ENCODE measurements at regions not wholly inside any gene's neighbourhood (a gene's known extent, or its start where the extent isn't known, plus 50 kb on each side); places are given as distances from the start of the nearest gene placed in this dataset.

- H2AK5ac ChIP-seq (ENCODE audit: low read length, severe bottlenecking), result no peak overlapping the region
- H2BK5ac ChIP-seq (ENCODE audit: low read depth, low read length, poor library complexity, severe bottlenecking), result no peak overlapping the region
- no peaks in the 10 kb centered on the region for H3K9me3 ChIP-seq (ENCODE audit: control insufficient read depth, low read length)
- no peak overlapping the region for H2BK12ac ChIP-seq (ENCODE audit: low read length in 2 of 2)
- H3K9ac ChIP-seq (ENCODE audit: low read length), result peak overlapping the region; percentile 50
- no peak overlapping the region for H3K4me2 ChIP-seq (ENCODE audit: low read length, poor library complexity, severe bottlenecking)
- no peak overlapping the region for H2BK120ac ChIP-seq (ENCODE audit: low read depth, low read length)
- H2BK15ac ChIP-seq (ENCODE audit: low read depth, poor library complexity, severe bottlenecking), result no peak overlapping the region
- no peak overlapping the region for H4K8ac ChIP-seq (ENCODE audit: low read length)
- WGBS, result 76% methylated on average over 3 of the region's 4 CpGs
- no peak overlapping the region for H4K91ac ChIP-seq (ENCODE audit: low read length)
- H3K4me3 ChIP-seq (ENCODE audit: insufficient read depth in 1 of 2, low read depth in 1 of 2, low read length in 2 of 2), result no peak overlapping the region
- no peak overlapping the region for H3K4ac ChIP-seq (ENCODE audit: low read depth in 1 of 2, low read length in 2 of 2)
- no peak overlapping the region for H3K23ac ChIP-seq (ENCODE audit: low read length in 2 of 2)
- H3K79me1 ChIP-seq (replicated peaks; ENCODE audit: low read length, poor library complexity, severe bottlenecking), result no peaks in the 10 kb centered on the region
- no peak overlapping the region for H3K27ac ChIP-seq (ENCODE audit: low read length, poor library complexity, severe bottlenecking)
- H3K14ac ChIP-seq (ENCODE audit: low read length in 2 of 2), result no peak overlapping the region
- H3K4me1 ChIP-seq (ENCODE audit: control insufficient read depth, insufficient read depth, low read depth, low read length), result no peaks in the 10 kb centered on the region
- H3K18ac ChIP-seq (ENCODE audit: low read depth in 1 of 2, low read length in 2 of 2), result no peak overlapping the region
- no peak for DNase-seq
- no peaks in the 10 kb centered on the region for H3K36me3 ChIP-seq (ENCODE audit: control insufficient read depth in 1 of 2, insufficient read depth in 2 of 2, low read depth in 1 of 2, low read length in 2 of 2)
- H2AFZ ChIP-seq (ENCODE audit: low read depth, low read length), result no peak overlapping the region
- H3K27me3 ChIP-seq (ENCODE audit: control insufficient read depth in 1 of 2, insufficient read depth in 1 of 2, low read length in 2 of 2), result no peaks in the 10 kb centered on the region
Measured at GRCh38 chr2:66693076-66693965, 258.4 kb downstream of the MEIS1 start.

GRCh38 chr2:66694087-66694860 is 259.3 kb downstream of the MEIS1 start:
- Histone ChIP-seq H3K23ac (ENCODE audit: low read length in 2 of 2) (no peak overlapping the region), H3K14ac (ENCODE audit: low read length in 2 of 2) (no peak overlapping the region), H2BK15ac (ENCODE audit: low read depth, poor library complexity, severe bottlenecking) (no peak overlapping the region), H3K9ac (ENCODE audit: low read length) (no peak overlapping the region), H3K4ac (ENCODE audit: low read depth in 1 of 2, low read length in 2 of 2) (no peak overlapping the region), H3K79me1 (replicated peaks; ENCODE audit: low read length, poor library complexity, severe bottlenecking) (no peaks in the 10 kb centered on the region), H2AFZ (ENCODE audit: low read depth, low read length) (no peak overlapping the region), H3K18ac (ENCODE audit: low read depth in 1 of 2, low read length in 2 of 2) (peak overlapping the region in 1 of 2 experiments; percentile 21), H3K4me3 (ENCODE audit: insufficient read depth in 1 of 2, low read depth in 1 of 2, low read length in 2 of 2) (no peak overlapping the region), H2BK120ac (ENCODE audit: low read depth, low read length) (no peak overlapping the region), H2BK12ac (ENCODE audit: low read length in 2 of 2) (no peak overlapping the region), H3K4me1 (ENCODE audit: control insufficient read depth, insufficient read depth, low read depth, low read length) (no peaks in the 10 kb centered on the region), H4K8ac (ENCODE audit: low read length) (no peak overlapping the region), H3K27ac (ENCODE audit: low read length, poor library complexity, severe bottlenecking) (no peak overlapping the region), H3K36me3 (ENCODE audit: control insufficient read depth in 1 of 2, insufficient read depth in 2 of 2, low read depth in 1 of 2, low read length in 2 of 2) (no peaks in the 10 kb centered on the region), H4K91ac (ENCODE audit: low read length) (no peak overlapping the region), H3K27me3 (ENCODE audit: control insufficient read depth in 1 of 2, insufficient read depth in 1 of 2, low read length in 2 of 2) (no peaks in the 10 kb centered on the region), H3K9me3 (ENCODE audit: control insufficient read depth, low read length) (no peaks in the 10 kb centered on the region), H3K4me2 (ENCODE audit: low read length, poor library complexity, severe bottlenecking) (no peak overlapping the region), H2BK5ac (ENCODE audit: low read depth, low read length, poor library complexity, severe bottlenecking) (no peak overlapping the region), H2AK5ac (ENCODE audit: low read length, severe bottlenecking) (no peak overlapping the region)
- DNase-seq, result no peak
- WGBS, result 100% methylated on average over 3 of the region's 4 CpGs

GRCh38 chr2:66695226-66695735 is 260.4 kb downstream of the MEIS1 start:
- H4K8ac ChIP-seq (ENCODE audit: low read length), result no peak overlapping the region
- H3K4me1 ChIP-seq (ENCODE audit: control insufficient read depth, insufficient read depth, low read depth, low read length), result no peaks in the 10 kb centered on the region
- no peak overlapping the region for H2AFZ ChIP-seq (ENCODE audit: low read depth, low read length)
- H3K18ac ChIP-seq (ENCODE audit: low read depth in 1 of 2, low read length in 2 of 2), result no peak overlapping the region
- no peak overlapping the region for H3K27ac ChIP-seq (ENCODE audit: low read length, poor library complexity, severe bottlenecking)
- H3K14ac ChIP-seq (ENCODE audit: low read length in 2 of 2), result no peak overlapping the region
- H4K91ac ChIP-seq (ENCODE audit: low read length), result no peak overlapping the region
- no peak overlapping the region for H2AK5ac ChIP-seq (ENCODE audit: low read length, severe bottlenecking)
- no peaks in the 10 kb centered on the region for H3K27me3 ChIP-seq (ENCODE audit: control insufficient read depth in 1 of 2, insufficient read depth in 1 of 2, low read length in 2 of 2)
- H3K9me3 ChIP-seq (ENCODE audit: control insufficient read depth, low read length), result no peaks in the 10 kb centered on the region
- no peak overlapping the region for H2BK12ac ChIP-seq (ENCODE audit: low read length in 2 of 2)
- no peak overlapping the region for H3K4me3 ChIP-seq (ENCODE audit: insufficient read depth in 1 of 2, low read depth in 1 of 2, low read length in 2 of 2)
- H3K23ac ChIP-seq (ENCODE audit: low read length in 2 of 2), result no peak overlapping the region
- no peak overlapping the region for H3K4ac ChIP-seq (ENCODE audit: low read depth in 1 of 2, low read length in 2 of 2)
- no peak overlapping the region for H3K9ac ChIP-seq (ENCODE audit: low read length)
- no peak overlapping the region for H3K4me2 ChIP-seq (ENCODE audit: low read length, poor library complexity, severe bottlenecking)
- H2BK15ac ChIP-seq (ENCODE audit: low read depth, poor library complexity, severe bottlenecking), result no peak overlapping the region
- no peak overlapping the region for H2BK120ac ChIP-seq (ENCODE audit: low read depth, low read length)
- WGBS, result 96% methylated on average over 4 of the region's 4 CpGs
- no peaks in the 10 kb centered on the region for H3K79me1 ChIP-seq (replicated peaks; ENCODE audit: low read length, poor library complexity, severe bottlenecking)
- H3K36me3 ChIP-seq (ENCODE audit: control insufficient read depth in 1 of 2, insufficient read depth in 2 of 2, low read depth in 1 of 2, low read length in 2 of 2), result no peaks in the 10 kb centered on the region
- DNase-seq, result no peak
- no peak overlapping the region for H2BK5ac ChIP-seq (ENCODE audit: low read depth, low read length, poor library complexity, severe bottlenecking)

DNA sequence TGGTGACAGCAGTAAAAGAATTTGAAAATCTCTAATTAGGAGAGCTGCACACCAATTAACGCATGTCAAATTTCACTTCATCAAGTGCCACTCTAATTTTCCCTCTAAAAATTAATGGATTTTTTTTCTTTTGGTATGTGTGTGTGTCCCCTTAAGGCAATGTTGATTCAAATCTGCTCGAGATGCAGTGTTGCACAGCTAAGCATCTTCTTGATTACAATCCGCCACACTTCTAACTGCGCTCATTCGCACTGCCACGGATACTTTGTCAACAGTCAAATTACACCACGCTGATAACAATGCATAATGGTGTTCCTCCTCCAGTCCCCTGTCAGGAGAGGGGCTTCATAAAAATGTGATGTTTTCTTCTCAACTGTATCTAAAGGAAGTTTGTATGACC is 261.4 kb downstream of the MEIS1 start:
- no peaks in the 10 kb centered on the region for H3K9me3 ChIP-seq (ENCODE audit: control insufficient read depth, low read length)
- H3K27ac ChIP-seq (ENCODE audit: low read length, poor library complexity, severe bottlenecking), result no peak overlapping the region
- H3K4me1 ChIP-seq (ENCODE audit: control insufficient read depth, insufficient read depth, low read depth, low read length), result no peaks in the 10 kb centered on the region
- H3K9ac ChIP-seq (ENCODE audit: low read length), result no peak overlapping the region
- no peaks in the 10 kb centered on the region for H3K27me3 ChIP-seq (ENCODE audit: control insufficient read depth in 1 of 2, insufficient read depth in 1 of 2, low read length in 2 of 2)
- no peak overlapping the region for H3K4me3 ChIP-seq (ENCODE audit: insufficient read depth in 1 of 2, low read depth in 1 of 2, low read length in 2 of 2)
- no peak overlapping the region for H4K8ac ChIP-seq (ENCODE audit: low read length)
- no peak overlapping the region for H2BK15ac ChIP-seq (ENCODE audit: low read depth, poor library complexity, severe bottlenecking)
- H3K79me1 ChIP-seq (replicated peaks; ENCODE audit: low read length, poor library complexity, severe bottlenecking), result no peaks in the 10 kb centered on the region
- no peak overlapping the region for H3K14ac ChIP-seq (ENCODE audit: low read length in 2 of 2)
- H3K36me3 ChIP-seq (ENCODE audit: control insufficient read depth in 1 of 2, insufficient read depth in 2 of 2, low read depth in 1 of 2, low read length in 2 of 2), result no peaks in the 10 kb centered on the region
- no peak overlapping the region for H2AFZ ChIP-seq (ENCODE audit: low read depth, low read length)
- H2BK120ac ChIP-seq (ENCODE audit: low read depth, low read length), result no peak overlapping the region
- H2AK5ac ChIP-seq (ENCODE audit: low read length, severe bottlenecking), result no peak overlapping the region
- DNase-seq, result no peak
- WGBS, result 79% methylated on average over 5 of the region's 7 CpGs
- H3K4ac ChIP-seq (ENCODE audit: low read depth in 1 of 2, low read length in 2 of 2), result peak overlapping the region in 1 of 2 experiments; percentile 28
- no peak overlapping the region for H3K4me2 ChIP-seq (ENCODE audit: low read length, poor library complexity, severe bottlenecking)
- H3K23ac ChIP-seq (ENCODE audit: low read length in 2 of 2), result no peak overlapping the region
- H3K18ac ChIP-seq (ENCODE audit: low read depth in 1 of 2, low read length in 2 of 2), result peak overlapping the region in 1 of 2 experiments; percentile 12
- no peak overlapping the region for H2BK12ac ChIP-seq (ENCODE audit: low read length in 2 of 2)
- no peak overlapping the region for H2BK5ac ChIP-seq (ENCODE audit: low read depth, low read length, poor library complexity, severe bottlenecking)
- H4K91ac ChIP-seq (ENCODE audit: low read length), result no peak overlapping the region

Data from mesenchymal stem cell (in vitro differentiated cells and primary cell).